Small intestine (tissue), 7 donors: ENCODE measurements at regions not wholly inside any gene's neighbourhood (a gene's known extent, or its start where the extent isn't known, plus 50 kb on each side); places are given as distances from the start of the nearest gene placed in this dataset.

ENCODE experiments used
- DNase-seq, 2 donors: peaks; one replicate each; pipeline versions ENCODE4 v3.0.0 to v3.0.0-alpha.2; 2013
- FAIRE-seq: peaks from 2 replicates; lab custom pipeline; 2012; peaks lifted over from hg19 to GRCh38; lab: Jason Lieb, UNC
- H3K27ac ChIP-seq, 3 donors: one replicate each; pipeline ENCODE4 v1.5.1; 2013; ENCODE audit warnings: low read length in 2 of 3, mild to moderate bottlenecking in 2 of 3, control low read depth in 1 of 3, inconsistent platforms in 1 of 3, low read depth in 1 of 3, moderate library complexity in 1 of 3
- H3K27me3 ChIP-seq, 3 donors: one replicate each; pipeline ENCODE4 v1.6.1; 2013; ENCODE audit warnings: low read length in 3 of 3, inconsistent platforms in 1 of 3; ENCODE audit not compliant: control insufficient read depth in 3 of 3, insufficient read depth in 3 of 3
- H3K36me3 ChIP-seq, 3 donors: one replicate each; pipeline ENCODE4 v1.6.1; 2013; ENCODE audit warnings: low read length in 3 of 3, inconsistent platforms in 1 of 3, low read depth in 1 of 3, mild to moderate bottlenecking in 1 of 3, moderate library complexity in 1 of 3; ENCODE audit not compliant: control insufficient read depth in 3 of 3, insufficient read depth in 2 of 3
- H3K4me1 ChIP-seq, 3 donors: one replicate each; pipeline ENCODE4 v1.6.1; 2013; ENCODE audit warnings: low read length in 2 of 3, inconsistent platforms in 1 of 3, low read depth in 1 of 3, mild to moderate bottlenecking in 1 of 3, moderate library complexity in 1 of 3; ENCODE audit not compliant: control insufficient read depth in 3 of 3, insufficient read depth in 2 of 3
- H3K4me3 ChIP-seq, 3 donors: one replicate each; pipeline ENCODE4 v1.5.1; 2013; ENCODE audit warnings: low read length in 3 of 3, control low read depth in 1 of 3, inconsistent platforms in 1 of 3, low read depth in 1 of 3, mild to moderate bottlenecking in 1 of 3, moderate library complexity in 1 of 3
- H3K9me3 ChIP-seq, 2 donors: one replicate each; pipeline ENCODE4 v1.6.1; 2013; ENCODE audit warnings: low read depth in 1 of 2, low read length in 1 of 2; ENCODE audit not compliant: control insufficient read depth in 2 of 2, insufficient read depth in 1 of 2
- WGBS, 3 donors: extraction: QIAGEN DNeasy Blood & Tissue Kit; methylation state at CpG; one replicate each; pipeline ENCODE4 v1.1.7; 2013; 5-methylcytosine and 5-hydroxymethylcytosine counted together
- donor health status: healthy with polysubstance abuse.
- donor health status: control.
- donor health status: control.
- donor health status: Bipolar disorder and iron deficiency.
- donor health status: healthy.

DNA sequence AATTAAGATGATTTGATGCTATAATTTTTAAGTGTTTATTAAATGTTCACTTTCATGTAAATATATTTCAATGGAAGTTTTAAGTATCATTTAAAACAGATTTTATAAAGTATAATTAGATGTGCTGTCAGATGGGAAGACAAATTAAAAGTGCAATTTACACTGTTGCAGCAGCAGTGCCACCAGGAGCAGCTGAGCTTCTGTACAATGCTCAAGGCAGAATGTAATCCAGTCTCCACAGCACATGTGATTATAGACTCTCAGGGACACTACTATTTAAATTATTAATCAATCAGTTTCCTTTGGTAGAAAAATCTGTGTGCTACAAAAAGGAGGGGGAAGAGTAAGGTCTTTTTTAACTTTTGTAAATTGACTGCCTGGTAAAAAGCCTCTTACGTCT is 285.7 kb upstream of the USP15 start:
- no peaks in the 10 kb centered on the region for H3K27me3 ChIP-seq
- DNase-seq (no peak), FAIRE-seq (no peak)
- H3K4me3 ChIP-seq, result no peak overlapping the region
- H3K4me1 ChIP-seq, result no peaks in the 10 kb centered on the region
- H3K27ac ChIP-seq, result no peak overlapping the region
- WGBS, 3 donors, result 88 to 95% (median 94%) methylated on average over 1 of the region's 1 CpG
- H3K36me3 ChIP-seq, result no peaks in the 10 kb centered on the region
- H3K9me3 ChIP-seq, result no peaks in the 10 kb centered on the region

DNA sequence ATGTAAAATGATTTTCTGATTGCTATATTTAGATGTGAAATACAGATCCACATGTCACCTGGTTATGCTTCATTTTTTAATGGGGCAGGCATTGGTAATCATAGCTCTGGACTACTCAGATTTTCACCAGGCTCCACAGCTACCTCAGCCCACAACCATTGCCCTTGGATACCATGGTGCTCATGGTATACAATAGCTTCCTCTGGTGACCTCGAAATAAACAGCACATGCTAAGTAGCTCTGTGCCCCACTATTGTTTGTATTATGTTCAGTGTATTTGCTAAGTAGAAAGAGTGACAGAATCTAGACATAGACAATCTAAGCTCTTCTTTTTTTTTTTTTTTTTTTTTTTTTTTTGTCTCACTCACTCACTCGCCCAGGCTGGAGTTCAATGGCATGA is 274.4 kb upstream of the USP15 start:
- Histone ChIP-seq H3K36me3 (no peaks in the 10 kb centered on the region), H3K4me1 (no peaks in the 10 kb centered on the region), H3K27me3 (no peaks in the 10 kb centered on the region), H3K9me3 (no peaks in the 10 kb centered on the region), H3K27ac (no peak overlapping the region), H3K4me3 (no peak overlapping the region)
- 54 to 70% (median 59%) methylated on average over 2 of the region's 2 CpGs for WGBS, 3 donors
- DNase-seq (no peak), FAIRE-seq (no peak)

DNA sequence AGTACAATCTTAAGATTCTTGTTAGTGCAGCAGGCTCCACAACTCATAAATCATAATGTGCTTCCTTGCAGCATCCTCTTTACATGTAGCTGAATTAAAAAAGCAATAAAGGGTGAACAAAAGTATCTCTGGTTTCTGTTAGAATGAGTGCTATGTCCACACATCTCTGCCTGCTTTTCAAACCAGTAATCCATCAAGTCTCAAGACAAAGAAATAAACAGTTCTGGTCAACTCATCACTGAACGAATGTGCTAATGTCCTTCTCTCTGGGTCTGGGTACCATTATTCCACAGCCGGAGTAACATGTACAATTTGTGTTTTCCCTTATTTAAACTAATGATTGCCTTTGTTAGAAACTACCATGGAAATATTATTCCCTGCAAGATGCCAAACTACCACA is 273.0 kb upstream of the USP15 start:
- Histone ChIP-seq H3K9me3 (no peaks in the 10 kb centered on the region), H3K4me1 (no peaks in the 10 kb centered on the region), H3K36me3 (no peaks in the 10 kb centered on the region), H3K4me3 (no peak overlapping the region), H3K27me3 (no peaks in the 10 kb centered on the region), H3K27ac (no peak overlapping the region)
- FAIRE-seq (no peak), DNase-seq (no peak)
- 70 to 85% (median 83%) methylated on average over 2 of the region's 2 CpGs for WGBS, 3 donors

DNA sequence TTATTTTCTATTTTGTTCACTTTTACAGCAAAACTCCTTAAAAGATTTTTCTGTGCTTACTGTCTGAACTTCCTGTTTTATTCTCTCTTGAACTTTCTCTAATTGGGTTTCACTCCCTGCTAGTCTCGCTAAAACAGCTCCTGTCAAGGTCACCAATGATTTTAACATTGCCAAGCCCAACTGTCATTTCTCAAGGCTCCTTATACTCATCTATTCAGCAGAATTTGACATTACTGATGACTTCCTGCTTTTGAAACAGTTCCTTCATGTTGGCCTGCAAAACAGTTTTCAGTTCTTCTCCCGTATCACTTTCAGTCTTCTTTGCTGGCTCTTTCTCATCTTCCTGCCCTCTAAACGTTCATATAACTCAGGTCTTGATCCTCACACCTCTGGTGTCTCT is 268.5 kb upstream of the USP15 start:
- Histone ChIP-seq H3K36me3 (no peaks in the 10 kb centered on the region), H3K27me3 (no peaks in the 10 kb centered on the region), H3K27ac (no peak overlapping the region), H3K9me3 (no peaks in the 10 kb centered on the region), H3K4me3 (no peak overlapping the region), H3K4me1 (no peaks in the 10 kb centered on the region)
- no peak for DNase-seq
- FAIRE-seq, result no peak
- 31 to 34% (median 34%) methylated on average over 3 of the region's 3 CpGs for WGBS, 3 donors

DNA sequence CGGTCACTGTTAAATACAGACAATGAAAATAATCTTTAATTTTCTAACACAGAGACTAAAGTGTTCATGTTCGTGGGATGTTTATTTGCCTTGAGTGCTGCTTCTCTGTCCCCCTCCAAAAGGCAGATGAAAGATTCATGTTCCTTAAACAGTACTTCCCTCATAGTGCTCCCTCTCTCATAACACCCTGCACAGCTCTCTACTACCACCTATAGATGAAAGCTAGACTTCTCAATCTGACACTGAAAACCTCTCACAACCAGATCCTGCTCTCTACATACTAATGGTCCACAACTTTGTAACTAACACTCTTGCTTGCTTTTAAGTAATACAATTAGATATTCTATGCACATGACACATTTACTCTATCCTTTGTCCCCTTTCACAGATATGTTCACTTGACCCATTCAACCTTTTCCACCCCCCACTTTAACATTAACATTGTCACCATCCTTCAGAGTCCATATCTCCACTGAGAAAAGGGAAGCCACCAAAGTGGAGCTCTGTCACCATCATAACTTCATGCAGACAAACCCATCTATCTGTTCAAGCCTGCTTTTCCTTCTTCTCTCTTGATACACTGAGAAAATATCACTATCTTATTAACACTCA is 266.4 kb upstream of the USP15 start:
- Histone ChIP-seq H3K27ac (no peak overlapping the region), H3K27me3 (no peaks in the 10 kb centered on the region), H3K9me3 (no peaks in the 10 kb centered on the region), H3K4me3 (no peak overlapping the region), H3K4me1 (no peaks in the 10 kb centered on the region), H3K36me3 (no peaks in the 10 kb centered on the region)
- no peak for FAIRE-seq
- DNase-seq, result peak; percentile 4 to 5
- WGBS, 3 donors, result 22 to 37% (median 34%) methylated on average over 2 of the region's 2 CpGs

DNA sequence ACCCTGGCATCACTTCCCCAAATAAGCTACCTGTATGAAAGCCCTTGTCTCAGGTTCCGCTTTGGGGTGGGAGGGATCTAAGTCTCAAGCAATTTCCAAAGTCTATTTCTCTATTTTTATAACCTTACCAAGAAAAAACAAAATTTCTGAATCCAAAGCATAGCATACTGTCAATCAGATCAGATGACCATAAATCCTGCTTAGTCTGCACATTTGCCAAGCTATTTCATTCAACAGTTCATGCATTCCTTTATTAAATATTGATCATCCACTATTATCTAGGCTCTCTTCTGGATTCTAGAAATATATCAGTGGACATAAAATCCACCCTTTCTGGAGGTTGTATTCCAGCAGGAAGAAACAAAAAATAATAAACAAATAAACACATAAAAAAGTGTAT is 263.5 kb upstream of the USP15 start:
- H3K9me3 ChIP-seq, result no peaks in the 10 kb centered on the region
- H3K36me3 ChIP-seq, result no peaks in the 10 kb centered on the region
- H3K27me3 ChIP-seq, result no peaks in the 10 kb centered on the region
- H3K27ac ChIP-seq, result no peak overlapping the region
- no peaks in the 10 kb centered on the region for H3K4me1 ChIP-seq
- no peak overlapping the region for H3K4me3 ChIP-seq
- FAIRE-seq (no peak), DNase-seq (no peak)
- 84 to 95% (median 87%) methylated on average over 1 of the region's 1 CpG for WGBS, 3 donors

DNA sequence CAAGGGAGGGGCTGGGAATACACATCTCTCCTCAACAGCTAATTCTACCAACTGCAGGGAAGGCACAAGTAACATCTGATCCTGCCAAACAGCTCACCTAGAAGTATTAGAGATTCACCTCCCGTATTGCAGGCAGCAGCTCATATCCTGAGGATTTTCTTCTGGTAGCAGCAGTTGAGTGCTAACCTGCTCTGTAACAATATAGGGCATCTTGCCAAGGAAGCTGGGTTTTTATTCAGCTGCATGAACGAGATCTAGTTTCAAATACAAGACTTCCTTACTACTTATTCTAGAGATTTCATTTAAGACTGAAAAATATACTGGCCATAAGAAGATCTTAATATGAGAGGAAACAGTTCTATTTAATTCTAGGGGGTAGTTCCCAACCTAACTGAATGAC is 261.4 kb upstream of the USP15 start:
- 19 to 46% (median 21%) methylated on average over 2 of the region's 2 CpGs for whole genome bisulfite sequencing, 3 donors
- Histone ChIP-seq H3K4me1 (no peaks in the 10 kb centered on the region), H3K4me3 (no peak overlapping the region), H3K27ac (no peak overlapping the region), H3K9me3 (no peaks in the 10 kb centered on the region), H3K36me3 (no peaks in the 10 kb centered on the region), H3K27me3 (no peaks in the 10 kb centered on the region)
- FAIRE-seq, result no peak
- DNase-seq, result no peak

DNA sequence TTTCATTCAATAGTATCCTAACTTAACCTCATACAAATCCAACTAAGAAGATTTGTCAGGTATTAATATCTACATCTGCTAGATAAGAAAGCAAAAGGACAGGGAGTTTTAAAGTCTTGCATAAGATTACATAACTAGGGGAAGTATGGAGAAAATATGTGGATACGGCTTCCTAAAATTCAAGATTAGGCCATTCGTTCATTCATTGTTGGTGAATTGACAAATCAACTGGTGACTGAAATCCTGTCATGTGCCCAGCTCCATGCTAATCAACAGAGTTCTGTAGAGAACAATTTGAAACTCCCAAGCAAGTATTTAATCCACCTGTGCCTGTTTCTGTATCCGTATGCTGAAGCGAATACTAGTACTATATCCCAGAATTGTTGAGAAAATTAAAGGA is 260.9 kb upstream of the USP15 start:
- Histone ChIP-seq H3K27me3 (no peaks in the 10 kb centered on the region), H3K4me1 (no peaks in the 10 kb centered on the region), H3K36me3 (no peaks in the 10 kb centered on the region), H3K9me3 (no peaks in the 10 kb centered on the region), H3K27ac (no peak overlapping the region), H3K4me3 (no peak overlapping the region)
- 60 to 74% (median 63%) methylated on average over 4 of the region's 4 CpGs for WGBS, 3 donors
- no peak for FAIRE-seq
- DNase-seq, result no peak

DNA sequence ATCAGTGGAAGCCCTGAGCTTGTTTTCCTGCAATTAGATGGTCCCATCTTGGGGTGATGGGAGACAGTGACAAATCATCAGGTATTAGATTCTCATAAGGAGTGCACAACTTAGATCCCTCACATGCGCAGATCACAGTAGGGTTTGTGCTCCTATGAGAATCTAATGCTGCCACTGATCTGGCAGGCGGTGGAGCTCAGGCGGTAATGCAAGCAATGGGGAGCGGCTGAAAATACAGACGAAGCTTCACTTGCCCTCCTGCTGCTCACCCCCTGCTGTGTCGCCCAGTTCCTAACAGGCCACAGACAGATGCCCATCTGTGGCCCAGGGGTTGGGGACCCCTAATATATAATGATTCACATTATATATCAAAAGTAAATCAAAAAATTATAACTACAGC is 258.8 kb upstream of the USP15 start:
- no peaks in the 10 kb centered on the region for H3K9me3 ChIP-seq
- no peak for DNase-seq
- no peak for FAIRE-seq
- H3K27ac ChIP-seq, result no peak overlapping the region
- no peaks in the 10 kb centered on the region for H3K36me3 ChIP-seq
- H3K4me3 ChIP-seq, result no peak overlapping the region
- 94 to 96% (median 94%) methylated on average over 6 of the region's 6 CpGs for WGBS, 3 donors
- no peaks in the 10 kb centered on the region for H3K27me3 ChIP-seq
- H3K4me1 ChIP-seq, result no peaks in the 10 kb centered on the region
